Naive B cell (primary cell): ENCODE measurements at regions not wholly inside any gene's neighbourhood (a gene's known extent, or its start where the extent isn't known, plus 50 kb on each side); places are given as distances from the start of the nearest gene placed in this dataset.

ENCODE experiments used
- ATAC-seq, 2 donors: fragments of 150-1000 bp; cut with Tn5 transposase; 2 replicates each; pipeline ENCODE4 v1.10.0; 2021; ENCODE audit warnings: low read depth in 2 of 2, mild to moderate bottlenecking in 2 of 2, moderate library complexity in 2 of 2
- DNase-seq: peaks from one replicate; pipeline ENCODE4 v3.0.0; 2022
- H3K27ac Mint-ChIP-seq, 6 donors: one replicate each; pipeline ENCODE4 v1.8.0; 2020 to 2022; ENCODE audit warnings: mild to moderate bottlenecking in 6 of 6, mixed read lengths in 6 of 6, moderate library complexity in 5 of 6, inconsistent platforms in 2 of 6
- H3K27me3 Mint-ChIP-seq, 3 donors: one replicate each; pipeline ENCODE4 v1.8.0; 2021 to 2022; ENCODE audit warnings: mixed read lengths in 3 of 3, mild to moderate bottlenecking in 1 of 3
- H3K36me3 Mint-ChIP-seq, 2 donors: one replicate each; pipeline ENCODE4 v1.8.0; 2020 to 2022; ENCODE audit warnings: mixed read lengths in 2 of 2, inconsistent platforms in 1 of 2, mild to moderate bottlenecking in 1 of 2
- H3K4me1 Mint-ChIP-seq, 3 donors: one replicate each; pipeline ENCODE4 v1.8.0; 2020 to 2022; ENCODE audit warnings: mixed read lengths in 3 of 3, inconsistent platforms in 1 of 3, mild to moderate bottlenecking in 1 of 3, moderate library complexity in 1 of 3
- H3K4me3 Mint-ChIP-seq, 8 donors: one replicate each; pipeline ENCODE4 v1.8.0; 2020 to 2022; ENCODE audit warnings: mild to moderate bottlenecking in 8 of 8, mixed read lengths in 8 of 8, moderate library complexity in 8 of 8, inconsistent platforms in 2 of 8
- H3K9me3 Mint-ChIP-seq, 7 donors: one replicate each; pipeline ENCODE4 v1.8.0; 2020 to 2022; ENCODE audit warnings: mixed read lengths in 7 of 7, mild to moderate bottlenecking in 5 of 7, inconsistent platforms in 2 of 7, moderate library complexity in 1 of 7

GRCh38 chr16:59289151-59289550, 555.0 kb upstream of the GOT2 start:
- H3K4me1 Mint-ChIP-seq = no peaks in the 10 kb centered on the region
- H3K27me3 Mint-ChIP-seq = no peaks in the 10 kb centered on the region
- no peak overlapping the region for H3K4me3 Mint-ChIP-seq
- no peak overlapping the region for H3K27ac Mint-ChIP-seq
- H3K9me3 Mint-ChIP-seq = peaks cover 3 to 12% (median 6%) of the 10 kb centered on the region in 7 donors
- H3K36me3 Mint-ChIP-seq = no peaks in the 10 kb centered on the region
- DNase-seq = no peak
- ATAC-seq = no peak

- Mint-ChIP-seq H3K27ac (no peak overlapping the region), H3K4me3 (no peak overlapping the region), H3K4me1 (no peaks in the 10 kb centered on the region), H3K36me3 (no peaks in the 10 kb centered on the region), H3K9me3 (peaks cover 0 to 2% (median 0%) of the 10 kb centered on the region in 7 donors), H3K27me3 (peaks cover 0 to 4% (median 0%) of the 10 kb centered on the region in 3 donors)
- ATAC-seq (no peak), DNase-seq (no peak)
Observed at GRCh38 chr16:59274141-59274540, 540.0 kb upstream of the GOT2 start.

GRCh38 chr16:59263955-59264354, 529.8 kb upstream of the GOT2 start:
- no peak overlapping the region for H3K4me3 Mint-ChIP-seq
- H3K27me3 Mint-ChIP-seq = no peaks in the 10 kb centered on the region
- DNase-seq = no peak
- H3K27ac Mint-ChIP-seq = no peak overlapping the region
- no peak for ATAC-seq
- H3K36me3 Mint-ChIP-seq = no peaks in the 10 kb centered on the region
- peaks cover 0 to 5% (median 2%) of the 10 kb centered on the region in 7 donors for H3K9me3 Mint-ChIP-seq
- no peaks in the 10 kb centered on the region for H3K4me1 Mint-ChIP-seq

GRCh38 chr16:59260892-59261291, 526.8 kb upstream of the GOT2 start:
- Mint-ChIP-seq H3K27me3 (no peaks in the 10 kb centered on the region), H3K4me1 (no peaks in the 10 kb centered on the region), H3K36me3 (no peaks in the 10 kb centered on the region), H3K9me3 (peaks cover 0 to 5% (median 2%) of the 10 kb centered on the region in 7 donors), H3K4me3 (no peak overlapping the region), H3K27ac (no peak overlapping the region)
- DNase-seq (no peak), ATAC-seq (no peak)

- no peak for ATAC-seq
- H3K4me3 Mint-ChIP-seq = no peak overlapping the region
- peaks cover 0 to 5% (median 3%) of the 10 kb centered on the region in 7 donors for H3K9me3 Mint-ChIP-seq
- no peak overlapping the region for H3K27ac Mint-ChIP-seq
- no peaks in the 10 kb centered on the region for H3K4me1 Mint-ChIP-seq
- no peaks in the 10 kb centered on the region for H3K27me3 Mint-ChIP-seq
- no peaks in the 10 kb centered on the region for H3K36me3 Mint-ChIP-seq
- no peak for DNase-seq
Observed at GRCh38 chr16:59259950-59260319, 525.8 kb upstream of the GOT2 start.

GRCh38 chr16:59259074-59259949, 525.2 kb upstream of the GOT2 start:
- Mint-ChIP-seq H3K36me3 (no peaks in the 10 kb centered on the region), H3K4me3 (no peak overlapping the region), H3K4me1 (no peaks in the 10 kb centered on the region), H3K9me3 (peaks cover 0 to 7% (median 3%) of the 10 kb centered on the region in 7 donors), H3K27me3 (no peaks in the 10 kb centered on the region), H3K27ac (no peak overlapping the region)
- DNase-seq = no peak
- no peak for ATAC-seq

GRCh38 chr16:59252317-59252716, 518.2 kb upstream of the GOT2 start:
- ATAC-seq (no peak), DNase-seq (no peak)
- no peaks in the 10 kb centered on the region for H3K27me3 Mint-ChIP-seq
- H3K4me3 Mint-ChIP-seq = peak overlapping the region in 1 of 8 donors; percentile 54
- H3K36me3 Mint-ChIP-seq = no peaks in the 10 kb centered on the region
- H3K9me3 Mint-ChIP-seq = peaks cover 0 to 5% (median 3%) of the 10 kb centered on the region in 7 donors
- H3K4me1 Mint-ChIP-seq = no peaks in the 10 kb centered on the region
- no peak overlapping the region for H3K27ac Mint-ChIP-seq

GRCh38 chr16:59249011-59249410, 514.9 kb upstream of the GOT2 start:
- ATAC-seq = no peak
- no peaks in the 10 kb centered on the region for H3K27me3 Mint-ChIP-seq
- no peak overlapping the region for H3K4me3 Mint-ChIP-seq
- no peaks in the 10 kb centered on the region for H3K36me3 Mint-ChIP-seq
- H3K4me1 Mint-ChIP-seq = no peaks in the 10 kb centered on the region
- peaks cover 0 to 5% (median 0%) of the 10 kb centered on the region in 7 donors for H3K9me3 Mint-ChIP-seq
- no peak overlapping the region for H3K27ac Mint-ChIP-seq
- no peak for DNase-seq

- Mint-ChIP-seq H3K4me3 (no peak overlapping the region), H3K4me1 (no peaks in the 10 kb centered on the region), H3K27me3 (no peaks in the 10 kb centered on the region), H3K9me3 (peaks cover 0 to 10% (median 4%) of the 10 kb centered on the region in 7 donors), H3K36me3 (no peaks in the 10 kb centered on the region), H3K27ac (no peak overlapping the region)
- DNase-seq (no peak), ATAC-seq (no peak)
Observed at GRCh38 chr16:59242556-59242955, 508.4 kb upstream of the GOT2 start.

GRCh38 chr16:59238246-59238645, 504.1 kb upstream of the GOT2 start:
- no peak for ATAC-seq
- Mint-ChIP-seq H3K27ac (no peak overlapping the region), H3K36me3 (no peaks in the 10 kb centered on the region), H3K27me3 (no peaks in the 10 kb centered on the region), H3K9me3 (peaks cover 0 to 10% (median 5%) of the 10 kb centered on the region in 7 donors), H3K4me1 (no peaks in the 10 kb centered on the region), H3K4me3 (no peak overlapping the region)
- no peak for DNase-seq

GRCh38 chr16:59236804-59237458, 502.8 kb upstream of the GOT2 start:
- H3K36me3 Mint-ChIP-seq = no peaks in the 10 kb centered on the region
- ATAC-seq = no peak
- no peak overlapping the region for H3K4me3 Mint-ChIP-seq
- peaks cover 0 to 14% (median 5%) of the 10 kb centered on the region in 7 donors for H3K9me3 Mint-ChIP-seq
- H3K27ac Mint-ChIP-seq = no peak overlapping the region
- DNase-seq = no peak
- H3K4me1 Mint-ChIP-seq = no peaks in the 10 kb centered on the region
- H3K27me3 Mint-ChIP-seq = no peaks in the 10 kb centered on the region

GRCh38 chr16:59224401-59224800, 490.3 kb upstream of the GOT2 start:
- no peak overlapping the region for H3K27ac Mint-ChIP-seq
- H3K27me3 Mint-ChIP-seq = no peaks in the 10 kb centered on the region
- no peak for ATAC-seq

GRCh38 chr16:59220011-59220410, 485.9 kb upstream of the GOT2 start:
- H3K27ac Mint-ChIP-seq = no peak overlapping the region
- no peaks in the 10 kb centered on the region for H3K4me1 Mint-ChIP-seq
- peaks cover 0 to 8% (median 3%) of the 10 kb centered on the region in 7 donors for H3K9me3 Mint-ChIP-seq
- H3K27me3 Mint-ChIP-seq = no peaks in the 10 kb centered on the region
- DNase-seq (no peak), ATAC-seq (no peak)
- no peaks in the 10 kb centered on the region for H3K36me3 Mint-ChIP-seq
- H3K4me3 Mint-ChIP-seq = no peak overlapping the region

More at GRCh38 chr16:59224401-59224800, 490.3 kb upstream of the GOT2 start:
- no peak for DNase-seq
- no peaks in the 10 kb centered on the region for H3K4me1 Mint-ChIP-seq
- peaks cover 0 to 3% (median 0%) of the 10 kb centered on the region in 7 donors for H3K9me3 Mint-ChIP-seq
- no peaks in the 10 kb centered on the region for H3K36me3 Mint-ChIP-seq
- H3K4me3 Mint-ChIP-seq = no peak overlapping the region

- Mint-ChIP-seq H3K27ac (no peak overlapping the region), H3K36me3 (no peaks in the 10 kb centered on the region)
- ATAC-seq = no peak
Observed at GRCh38 chr16:59216291-59216690, 482.2 kb upstream of the GOT2 start.

More at GRCh38 chr16:59216291-59216690, 482.2 kb upstream of the GOT2 start:
- Mint-ChIP-seq H3K4me3 (no peak overlapping the region), H3K4me1 (no peaks in the 10 kb centered on the region), H3K27me3 (no peaks in the 10 kb centered on the region), H3K9me3 (peaks cover 0 to 8% (median 4%) of the 10 kb centered on the region in 7 donors)
- DNase-seq = no peak
